ENCODE measurements at regions not wholly inside any gene's neighbourhood (a gene's known extent, or its start where the extent isn't known, plus 50 kb on each side); places are given as distances from the start of the nearest gene placed in this dataset.

DNA sequence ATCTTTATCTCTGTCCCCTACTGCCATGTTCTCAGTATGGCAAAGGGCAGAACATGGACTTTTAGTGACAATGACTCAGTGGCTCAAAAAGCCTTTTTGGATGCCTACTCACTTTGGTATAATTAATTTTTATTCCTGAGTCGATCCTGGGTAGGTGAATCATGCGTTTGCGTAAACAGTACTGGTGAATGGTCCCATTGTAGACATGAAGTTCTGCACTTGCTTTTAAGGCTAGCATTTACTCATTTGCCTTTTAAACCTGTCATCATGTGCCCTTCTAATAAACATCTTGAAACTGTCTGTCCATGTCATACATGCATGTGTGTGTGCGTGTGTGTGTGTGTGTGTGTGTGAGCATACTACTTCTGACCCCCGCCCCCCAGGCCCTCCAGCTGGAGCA lies 223.0 kb downstream of the AUH start:
- H3K36me3 ChIP-seq, result no peaks in the 10 kb centered on the region
- no peak overlapping the region for H3K27ac ChIP-seq
- no peaks in the 10 kb centered on the region for H3K27me3 ChIP-seq
- H3K9me3 ChIP-seq, result no peaks in the 10 kb centered on the region
- H3K4me3 ChIP-seq, result no peak overlapping the region
- intact Hi-C loops (cut with DNase I; ENCODE audit: low total_unique reads), result loop anchor here (10.0 kb wide), 1 partner anchor 526 kb away; no protein-coding TSS in a partner anchor
- no peak for DNase-seq
- TF ChIP-seq, protein P1, sequence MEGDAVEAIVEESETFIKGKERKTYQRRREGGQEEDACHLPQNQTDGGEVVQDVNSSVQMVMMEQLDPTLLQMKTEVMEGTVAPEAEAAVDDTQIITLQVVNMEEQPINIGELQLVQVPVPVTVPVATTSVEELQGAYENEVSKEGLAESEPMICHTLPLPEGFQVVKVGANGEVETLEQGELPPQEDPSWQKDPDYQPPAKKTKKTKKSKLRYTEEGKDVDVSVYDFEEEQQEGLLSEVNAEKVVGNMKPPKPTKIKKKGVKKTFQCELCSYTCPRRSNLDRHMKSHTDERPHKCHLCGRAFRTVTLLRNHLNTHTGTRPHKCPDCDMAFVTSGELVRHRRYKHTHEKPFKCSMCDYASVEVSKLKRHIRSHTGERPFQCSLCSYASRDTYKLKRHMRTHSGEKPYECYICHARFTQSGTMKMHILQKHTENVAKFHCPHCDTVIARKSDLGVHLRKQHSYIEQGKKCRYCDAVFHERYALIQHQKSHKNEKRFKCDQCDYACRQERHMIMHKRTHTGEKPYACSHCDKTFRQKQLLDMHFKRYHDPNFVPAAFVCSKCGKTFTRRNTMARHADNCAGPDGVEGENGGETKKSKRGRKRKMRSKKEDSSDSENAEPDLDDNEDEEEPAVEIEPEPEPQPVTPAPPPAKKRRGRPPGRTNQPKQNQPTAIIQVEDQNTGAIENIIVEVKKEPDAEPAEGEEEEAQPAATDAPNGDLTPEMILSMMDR (IDR thresholded peaks at IDR 0.05 in 4 of 5, conservative IDR thresholded peaks at IDR 0.05 in 1 of 5), result no peak
- H3K4me1 ChIP-seq, result no peaks in the 10 kb centered on the region
- in situ Hi-C loops (cut with MboI; ENCODE audit: low sequenced_read_pairs in 4 of 4), result no loop called here
- no peak for ATAC-seq

DNA sequence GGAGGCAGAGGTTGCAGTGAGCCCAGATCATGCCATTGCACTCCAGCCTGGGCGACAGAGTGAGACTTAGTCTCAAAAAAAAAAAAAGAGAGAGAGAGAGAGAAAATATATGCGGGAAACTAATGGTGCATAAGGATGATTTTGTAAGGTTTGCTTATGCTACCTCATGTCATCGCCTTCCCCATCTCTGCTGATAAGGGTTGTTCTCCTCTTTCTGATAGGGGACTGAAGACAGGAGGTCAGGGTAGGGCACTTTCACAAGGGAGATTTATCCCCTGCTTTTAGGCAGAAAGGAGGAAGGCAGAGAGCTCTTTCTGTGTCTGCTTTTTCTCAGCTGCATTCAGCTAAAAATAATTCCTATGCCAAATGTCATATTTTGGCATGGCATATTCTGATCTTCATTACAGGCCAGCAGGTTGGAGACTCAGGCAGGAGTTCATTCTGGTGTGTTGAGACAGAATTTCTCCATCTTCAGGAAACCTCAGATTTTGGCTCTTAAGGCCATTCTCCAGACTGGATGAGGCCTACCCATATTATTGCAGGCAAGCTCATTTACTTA lies 220.2 kb downstream of the AUH start:
- intact Hi-C loops (cut with DNase I; ENCODE audit: low total_unique reads) (no loop called here), in situ Hi-C loops (cut with MboI; ENCODE audit: low sequenced_read_pairs in 4 of 4) (no loop called here)
- ATAC-seq, result no peak
- TF ChIP-seq, protein P1 (IDR thresholded peaks at IDR 0.05 in 4 of 5, conservative IDR thresholded peaks at IDR 0.05 in 1 of 5), result no peak
- no peak for TF ChIP-seq POLR2A (IDR thresholded peaks at IDR 0.05)
- Histone ChIP-seq H3K27me3 (no peaks in the 10 kb centered on the region), H3K9me3 (no peaks in the 10 kb centered on the region), H3K4me1 (no peaks in the 10 kb centered on the region), H3K27ac (no peak overlapping the region), H3K36me3 (no peaks in the 10 kb centered on the region), H3K4me3 (no peak overlapping the region)
- no peak for DNase-seq

DNA sequence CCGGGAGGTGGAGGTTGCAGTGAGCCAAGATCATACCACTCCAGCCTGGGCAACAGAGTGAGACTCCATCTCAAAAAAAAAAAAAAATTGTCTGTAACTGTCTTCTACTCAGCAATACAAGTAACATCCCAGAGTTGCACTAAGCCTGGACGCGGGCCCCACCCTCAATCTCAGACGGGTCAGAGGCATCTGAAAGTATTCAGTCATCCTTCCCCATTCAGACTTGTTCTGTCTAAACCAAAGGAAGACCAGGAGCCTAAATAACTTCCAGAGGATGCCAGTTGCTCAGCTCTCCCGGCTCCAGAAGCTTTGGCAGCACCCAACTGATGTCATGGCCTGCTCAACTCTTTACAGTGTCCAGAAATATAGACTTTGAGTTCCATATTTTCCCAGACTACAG lies 218.6 kb downstream of the AUH start:
- no peaks in the 10 kb centered on the region for H3K4me1 ChIP-seq
- no peaks in the 10 kb centered on the region for H3K36me3 ChIP-seq
- in situ Hi-C loops (cut with MboI; ENCODE audit: low sequenced_read_pairs in 4 of 4), result no loop called here
- no peak overlapping the region for H3K4me3 ChIP-seq
- no peak for DNase-seq
- H3K9me3 ChIP-seq, result no peaks in the 10 kb centered on the region
- TF ChIP-seq, protein P1 (IDR thresholded peaks at IDR 0.05 in 4 of 5, conservative IDR thresholded peaks at IDR 0.05 in 1 of 5), result no peak
- no peak for TF ChIP-seq POLR2A (IDR thresholded peaks at IDR 0.05)
- H3K27ac ChIP-seq, result no peak overlapping the region
- no peak for ATAC-seq
- H3K27me3 ChIP-seq, result no peaks in the 10 kb centered on the region
- intact Hi-C loops (cut with DNase I; ENCODE audit: low total_unique reads), result no loop called here

DNA sequence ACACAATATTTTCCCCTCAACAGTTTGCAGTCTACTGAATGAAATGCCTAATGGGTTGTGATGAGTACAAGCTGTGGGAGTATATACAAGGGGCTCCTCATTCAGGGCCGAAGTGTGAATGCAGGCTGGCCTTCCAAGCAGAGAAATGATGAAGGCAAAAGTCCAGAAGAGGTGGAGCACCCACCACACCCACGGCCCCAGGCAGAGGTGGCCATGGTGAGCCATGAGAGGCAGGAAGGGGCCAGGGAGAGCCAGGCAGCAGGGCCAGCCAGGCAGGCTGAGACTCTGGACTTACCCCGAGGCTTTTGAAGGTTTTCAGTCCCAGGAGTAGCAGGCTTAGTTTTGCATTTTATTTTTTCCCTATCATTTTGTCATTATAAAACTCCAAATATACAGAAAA lies 218.1 kb downstream of the AUH start:
- Histone ChIP-seq H3K27ac (no peak overlapping the region), H3K27me3 (no peaks in the 10 kb centered on the region), H3K36me3 (no peaks in the 10 kb centered on the region), H3K9me3 (no peaks in the 10 kb centered on the region), H3K4me1 (no peaks in the 10 kb centered on the region), H3K4me3 (no peak overlapping the region)
- intact Hi-C loops (cut with DNase I; ENCODE audit: low total_unique reads) (no loop called here), in situ Hi-C loops (cut with MboI; ENCODE audit: low sequenced_read_pairs in 4 of 4) (no loop called here)
- TF ChIP-seq POLR2A (IDR thresholded peaks at IDR 0.05), result no peak
- TF ChIP-seq, protein P1 (IDR thresholded peaks at IDR 0.05 in 4 of 5, conservative IDR thresholded peaks at IDR 0.05 in 1 of 5), result no peak
- no peak for ATAC-seq
- no peak for DNase-seq

DNA sequence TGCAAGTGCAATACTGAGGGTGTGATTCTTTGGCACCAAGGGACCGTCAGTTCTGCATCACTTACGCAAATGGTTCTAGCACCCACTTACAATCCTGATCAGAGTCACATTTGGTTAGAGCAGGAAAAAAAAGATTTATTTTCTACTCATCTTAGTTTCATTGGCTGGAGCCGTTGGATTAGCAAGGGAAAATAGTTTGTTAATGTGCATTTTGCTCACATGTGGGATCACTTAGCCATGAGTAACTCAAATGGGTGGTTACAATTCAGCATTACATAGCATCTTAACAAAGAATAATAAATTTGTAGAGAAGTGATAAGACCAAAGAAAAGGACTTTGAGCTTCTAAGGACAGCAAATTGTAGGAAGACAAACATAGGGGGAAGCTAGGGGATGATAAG lies 216.9 kb downstream of the AUH start:
- no peak for ATAC-seq
- in situ Hi-C loops (cut with MboI; ENCODE audit: low sequenced_read_pairs in 4 of 4) (no loop called here), intact Hi-C loops (cut with DNase I; ENCODE audit: low total_unique reads) (no loop called here)
- no peaks in the 10 kb centered on the region for H3K36me3 ChIP-seq
- no peak overlapping the region for H3K27ac ChIP-seq
- no peak for TF ChIP-seq POLR2A (IDR thresholded peaks at IDR 0.05)
- TF ChIP-seq, protein P1 (IDR thresholded peaks at IDR 0.05 in 4 of 5, conservative IDR thresholded peaks at IDR 0.05 in 1 of 5), result no peak
- H3K9me3 ChIP-seq, result no peaks in the 10 kb centered on the region
- DNase-seq, result no peak
- H3K4me3 ChIP-seq, result no peak overlapping the region
- H3K27me3 ChIP-seq, result no peaks in the 10 kb centered on the region
- no peaks in the 10 kb centered on the region for H3K4me1 ChIP-seq
